HG02588 (cell line): ENCODE measurements at regions not wholly inside any gene's neighbourhood (a gene's known extent, or its start where the extent isn't known, plus 50 kb on each side); places are given as distances from the start of the nearest gene placed in this dataset.

Experiments
- ATAC-seq: cut with Tn5 transposase; IDR thresholded peaks from one replicate; pipeline ENCODE4 v1.9.1; 2021; ENCODE audit warnings: mild to moderate bottlenecking, moderate library complexity; ENCODE audit not compliant: unreplicated experiment

- ATAC-seq: no peak
These were observed 175.7 kb upstream of the ADAMTS9 start for GRCh38 chr3:64863226-64864212.

GRCh38 chr3:64861684-64862083, 173.9 kb upstream of the ADAMTS9 start:
- no peak for ATAC-seq

DNA sequence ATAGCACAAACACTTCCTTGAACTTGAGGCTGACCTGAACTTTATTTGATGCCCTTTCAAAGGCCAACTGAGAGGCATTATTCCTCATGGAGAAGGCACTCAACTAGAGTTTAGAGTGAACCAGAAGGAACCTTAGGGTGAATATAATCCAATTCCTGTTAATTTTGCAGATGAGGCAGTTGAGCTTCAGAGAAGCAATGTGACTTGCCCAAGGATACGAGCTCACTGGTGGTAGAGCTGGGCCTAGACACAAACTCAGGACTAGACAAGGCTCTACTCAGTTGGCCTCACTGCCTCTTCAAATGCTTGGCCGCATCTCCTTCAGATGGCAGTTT, 172.7 kb upstream of the ADAMTS9 start:
- no peak for ATAC-seq

- ATAC-seq: no peak
These were observed 172.1 kb upstream of the ADAMTS9 start for GRCh38 chr3:64859625-64860535.

DNA sequence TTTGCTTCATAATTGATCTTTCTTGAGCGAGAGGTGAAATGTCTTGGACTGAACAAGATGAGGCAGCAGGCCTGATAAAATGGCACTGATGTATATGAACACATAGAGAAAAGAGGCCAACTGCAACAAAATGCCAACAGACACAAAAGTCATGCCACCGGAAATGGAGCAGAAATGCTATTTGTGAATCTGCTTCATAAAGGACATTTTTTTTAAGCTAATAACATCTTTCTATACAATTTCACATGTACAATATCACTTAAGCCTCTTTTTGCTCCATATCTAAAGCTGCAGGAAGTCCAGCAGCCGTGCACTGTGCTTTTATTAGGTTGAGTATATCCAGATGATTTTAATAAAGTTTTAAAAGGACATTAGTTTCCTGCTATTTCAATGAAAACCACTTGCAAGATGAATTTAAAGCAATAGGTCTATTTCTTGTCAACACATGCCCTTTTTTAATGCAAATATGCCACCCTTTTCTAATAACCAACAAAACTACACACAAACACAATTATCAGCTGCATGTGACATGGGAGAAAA, 169.2 kb upstream of the ADAMTS9 start:
- no peak for ATAC-seq

- no peak for ATAC-seq
These were observed 168.3 kb upstream of the ADAMTS9 start for GRCh38 chr3:64856106-64856505.

DNA sequence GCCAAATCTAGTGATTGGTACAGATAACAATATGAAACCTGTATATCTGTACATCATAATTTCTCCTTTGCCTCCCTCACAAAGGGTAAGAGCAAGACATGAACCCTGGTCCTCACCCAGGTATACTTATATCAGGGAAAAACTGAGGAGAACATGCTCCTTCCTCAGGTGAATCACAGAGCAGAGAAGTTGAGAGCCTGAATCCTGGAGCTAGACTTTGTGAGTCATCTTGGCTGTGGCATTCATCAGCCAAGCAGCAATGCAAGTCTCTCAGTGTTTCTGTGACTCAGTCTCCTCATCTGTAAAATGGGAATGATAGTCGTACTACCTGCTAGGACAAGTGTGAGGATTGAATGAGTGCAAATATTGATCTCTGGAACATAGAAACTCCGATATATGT, 165.7 kb upstream of the ADAMTS9 start:
- no peak for ATAC-seq

- ATAC-seq: no peak
These were observed 164.9 kb upstream of the ADAMTS9 start for GRCh38 chr3:64852738-64853137.

GRCh38 chr3:64848822-64849221, 161.0 kb upstream of the ADAMTS9 start:
- no peak for ATAC-seq

DNA sequence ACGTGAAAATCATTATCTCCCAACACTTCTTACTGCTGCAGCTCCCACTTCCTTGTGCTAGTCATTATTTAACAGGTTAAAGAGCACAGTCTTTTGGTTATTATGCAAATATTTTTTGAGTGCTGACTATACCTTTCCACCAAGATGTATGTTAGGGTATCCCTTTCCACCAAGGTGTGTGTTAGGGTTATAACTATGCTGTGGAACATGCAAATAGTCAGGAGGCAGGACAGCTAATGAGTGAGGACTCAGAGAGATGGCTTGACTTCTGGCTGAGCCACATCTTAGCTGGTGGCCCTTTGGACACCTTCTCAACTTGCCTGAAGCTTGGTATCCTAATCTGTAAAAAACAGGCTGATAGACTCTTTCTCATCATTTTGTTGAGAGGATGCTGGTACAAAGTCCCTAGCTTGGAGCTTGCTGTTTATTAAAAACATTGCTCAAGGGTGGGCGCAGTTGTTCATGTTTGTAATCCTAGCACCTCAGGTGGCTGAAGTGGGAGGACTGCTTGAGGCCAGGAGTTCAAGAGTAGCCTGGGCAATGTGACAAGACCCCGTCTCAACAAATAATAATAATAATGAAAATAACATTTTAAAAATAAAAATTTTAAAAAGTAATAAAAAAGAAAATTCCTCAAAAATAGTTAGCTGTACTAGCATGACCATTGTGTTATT, 160.5 kb upstream of the ADAMTS9 start:
- no peak for ATAC-seq

- no peak for ATAC-seq
These were observed 156.8 kb upstream of the ADAMTS9 start for GRCh38 chr3:64844558-64844957.

DNA sequence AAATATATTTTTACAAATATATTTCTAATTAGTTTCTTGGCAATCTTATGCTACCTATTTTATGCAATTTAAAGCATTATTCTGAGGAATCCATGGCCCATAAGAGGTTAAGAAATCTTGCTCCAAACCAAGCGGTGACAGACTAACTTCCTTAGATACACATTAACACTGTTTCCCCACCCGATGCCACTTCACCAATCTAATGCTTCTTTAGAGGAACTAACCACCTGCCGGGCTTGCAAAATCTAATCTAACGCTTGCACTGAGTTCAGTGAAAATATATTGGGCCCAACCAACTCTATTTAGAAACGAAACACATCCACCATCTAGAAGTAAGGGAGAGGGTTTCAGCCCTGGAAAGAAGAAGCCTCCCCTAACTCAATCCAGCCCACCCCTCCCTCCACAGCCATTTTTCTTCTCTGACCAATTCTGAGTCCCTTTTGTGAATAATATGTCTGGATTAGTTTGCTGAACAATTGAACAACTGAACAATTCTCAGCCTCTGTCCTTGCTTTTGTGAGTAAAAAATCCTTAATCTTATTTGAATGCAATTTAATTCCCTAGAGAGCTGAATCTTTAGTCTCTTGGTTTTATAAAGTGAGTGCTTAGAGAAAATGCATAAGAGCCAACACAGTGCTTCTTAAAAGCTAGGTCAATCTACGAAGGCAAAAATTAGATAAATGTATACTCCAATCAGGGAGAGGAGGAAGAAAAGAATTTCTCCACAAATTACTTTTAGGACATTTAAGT, 150.4 kb upstream of the ADAMTS9 start:
- ATAC-seq: no peak

GRCh38 chr3:64837126-64837738, 149.4 kb upstream of the ADAMTS9 start:
- no peak for ATAC-seq

- no peak for ATAC-seq
These were observed 148.3 kb upstream of the ADAMTS9 start for GRCh38 chr3:64836097-64836496.

GRCh38 chr3:64832098-64832497, 144.3 kb upstream of the ADAMTS9 start:
- no peak for ATAC-seq

DNA sequence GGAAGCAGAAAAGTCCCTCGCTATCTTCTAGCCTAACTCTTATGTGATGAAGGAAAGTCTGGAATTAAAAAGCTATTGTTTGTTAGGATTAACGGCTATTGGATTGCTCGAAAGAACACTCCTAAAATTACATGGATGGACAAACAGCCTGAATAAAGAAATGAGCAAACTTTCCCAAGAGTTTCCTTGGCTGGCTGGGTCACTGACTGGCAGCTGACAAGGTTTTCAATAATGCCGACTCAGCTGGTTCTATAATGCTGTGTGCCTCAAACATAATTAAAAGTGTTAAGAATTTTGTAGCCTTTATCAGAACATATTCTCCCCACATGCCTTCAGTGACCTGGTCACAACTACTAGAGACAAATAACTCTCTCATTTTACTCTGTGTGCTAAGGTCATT, 142.9 kb upstream of the ADAMTS9 start:
- ATAC-seq: no peak

DNA sequence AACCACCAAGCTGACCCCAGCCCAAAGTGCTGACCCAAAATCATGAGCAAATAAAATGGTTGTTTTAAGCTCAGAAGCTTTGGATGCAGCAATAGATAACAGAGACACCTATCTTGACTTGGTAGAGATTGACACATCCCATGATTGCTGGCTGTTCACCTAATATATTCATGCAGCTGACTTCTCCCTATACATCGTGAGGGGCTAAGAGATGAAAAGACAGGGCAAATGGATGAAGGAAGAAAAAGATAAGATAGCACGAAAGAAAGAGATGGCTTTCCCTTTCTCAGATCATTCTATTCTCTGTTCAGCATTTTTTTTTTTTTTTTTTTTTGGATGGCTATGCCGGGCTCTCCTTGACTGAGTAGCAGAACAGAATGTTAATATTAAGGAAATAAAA, 141.5 kb upstream of the ADAMTS9 start:
- ATAC-seq: no peak

GRCh38 chr3:64828276-64828675, 140.5 kb upstream of the ADAMTS9 start:
- ATAC-seq: no peak

DNA sequence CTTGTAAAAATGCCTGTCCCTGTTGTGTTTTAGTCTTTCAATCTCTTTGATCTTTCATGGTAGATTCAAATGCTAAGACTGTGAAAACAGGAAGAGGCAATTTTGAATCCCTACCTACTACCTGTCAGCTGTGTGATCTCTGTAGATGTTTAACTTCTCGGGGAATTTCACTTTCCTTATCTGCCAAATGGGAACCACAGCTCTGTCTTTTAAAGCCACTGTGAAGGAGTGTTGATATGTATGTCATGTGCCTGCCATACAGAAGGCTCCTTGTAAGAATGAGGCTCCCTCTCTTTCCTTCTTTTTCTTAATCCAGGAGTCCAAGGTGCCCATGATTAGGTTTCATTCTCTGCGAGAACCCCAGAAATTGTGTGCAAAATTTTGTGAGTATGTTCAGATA, 139.6 kb upstream of the ADAMTS9 start:
- ATAC-seq: peak; percentile 51

DNA sequence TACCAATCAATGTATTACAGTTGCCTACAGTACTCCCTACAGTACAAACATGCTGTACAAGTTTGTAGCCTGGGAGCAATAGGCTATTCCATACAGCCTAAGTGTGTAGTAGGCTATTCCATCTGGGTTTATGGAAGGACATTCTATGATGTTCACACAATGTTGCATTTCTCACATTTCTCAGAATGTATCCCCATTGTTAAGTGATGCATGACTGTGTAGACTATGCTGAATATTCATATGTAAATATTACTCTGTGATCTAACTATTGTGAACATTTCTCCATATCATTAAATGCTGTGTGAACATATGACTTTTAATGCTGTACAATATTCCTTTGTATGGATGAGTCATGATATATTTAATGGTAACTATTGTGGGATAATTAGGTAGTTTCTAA, 139.2 kb upstream of the ADAMTS9 start:
- ATAC-seq: no peak
